GM12864 (cell line): ENCODE measurements at regions not wholly inside any gene's neighbourhood (a gene's known extent, or its start where the extent isn't known, plus 50 kb on each side); places are given as distances from the start of the nearest gene placed in this dataset.

Experiments
- DNase-seq: peaks from one replicate; pipeline ENCODE4 v3.0.0-alpha.2; 2011; ENCODE audit warnings: low read depth
- H3K4me3 ChIP-seq: 2 replicates; pipeline ENCODE4 v1.5.1; 2011; ENCODE audit warnings: mild to moderate bottlenecking, low read depth, low read length, control low read depth
- CTCF ChIP-seq: IDR thresholded peaks from 2 replicates; pipeline ENCODE4 v1.5.1; 2011; ENCODE audit warnings: low read depth, mild to moderate bottlenecking, moderate library complexity, low read length, control low read depth, inconsistent platforms; ENCODE audit errors: missing control alignments

- TF ChIP-seq CTCF = no peak
- H3K4me3 ChIP-seq = no peak overlapping the region
- DNase-seq = no peak
Observed at GRCh38 chr15:25178835-25179672, 224.3 kb downstream of the SNRPN start.

DNA sequence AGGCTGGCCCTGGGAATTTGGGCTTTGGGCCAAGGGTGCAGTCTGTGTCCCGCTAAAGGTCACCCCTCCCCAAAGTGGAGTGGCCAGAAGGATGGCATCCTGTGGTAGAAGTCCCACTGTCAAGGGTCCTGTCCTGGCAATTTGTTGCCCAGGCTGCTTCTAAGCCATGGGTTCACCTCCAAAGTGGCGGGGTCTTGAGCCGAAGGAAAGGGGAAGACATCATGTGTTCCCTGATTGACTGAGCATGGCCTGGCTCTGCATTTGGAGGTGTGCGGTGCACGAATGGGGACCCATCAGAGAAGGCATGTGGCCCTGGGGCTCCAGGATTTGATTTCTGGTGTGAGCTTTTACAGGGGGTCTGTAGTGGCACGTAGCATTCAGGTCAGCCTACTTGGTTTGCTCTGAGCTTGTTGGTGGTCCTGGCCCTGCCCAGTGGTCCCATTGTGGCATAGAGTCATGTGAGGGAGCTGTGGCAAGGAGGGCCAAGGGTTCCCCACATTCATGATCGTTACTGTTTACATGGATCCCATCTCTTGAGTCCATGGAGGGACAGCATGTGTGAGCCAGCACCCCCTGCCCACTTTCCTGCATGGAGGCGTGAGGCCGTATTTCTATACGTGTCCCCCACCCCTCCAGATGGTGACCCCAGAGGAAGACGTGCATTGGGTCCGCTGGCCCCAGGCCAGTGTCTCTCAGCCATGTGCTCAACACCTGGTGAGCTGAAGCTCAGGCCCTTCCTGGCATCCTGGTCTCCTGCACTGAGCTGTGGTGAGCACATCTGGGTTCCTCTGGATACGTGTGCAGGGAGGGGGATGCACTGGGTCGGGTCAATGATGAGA lies 225.1 kb downstream of the SNRPN start:
- H3K4me3 ChIP-seq = no peak overlapping the region
- TF ChIP-seq CTCF = no peak
- no peak for DNase-seq

DNA sequence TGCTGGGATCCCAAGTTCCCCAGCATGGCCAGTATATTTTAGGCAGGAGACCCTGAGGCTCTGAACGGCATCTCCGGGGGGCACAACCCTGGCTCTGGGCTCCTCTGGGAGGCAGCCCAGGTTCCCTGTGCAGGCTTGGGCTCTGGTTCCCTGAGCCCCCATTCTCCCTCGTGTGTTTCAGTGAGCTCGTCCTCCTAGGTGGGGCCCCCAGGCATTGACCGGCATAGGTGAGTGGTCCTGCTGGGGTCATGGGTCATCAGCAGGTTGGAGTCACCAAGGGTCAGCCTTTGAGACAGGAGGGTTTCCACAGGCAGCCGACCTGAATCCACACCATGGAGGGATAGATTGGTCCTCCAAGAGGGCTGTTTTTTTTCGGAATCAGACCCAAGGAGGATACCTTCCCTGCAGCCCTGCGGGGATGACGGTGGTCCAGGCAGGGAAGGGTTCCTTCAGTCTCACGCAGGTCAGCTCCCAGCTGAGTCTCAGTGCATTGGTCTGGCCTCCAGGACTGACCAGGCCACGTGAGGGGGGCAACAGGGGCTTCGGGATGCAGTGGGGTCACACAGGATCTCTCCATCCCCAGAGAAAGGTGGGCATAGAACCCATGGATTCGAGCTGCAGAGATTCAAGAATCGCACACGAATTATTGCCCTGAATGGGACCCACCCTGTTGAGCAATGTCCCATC lies 226.0 kb downstream of the SNRPN start:
- no peak for TF ChIP-seq CTCF
- no peak for DNase-seq
- no peak overlapping the region for H3K4me3 ChIP-seq

- no peak for TF ChIP-seq CTCF
- DNase-seq = no peak
- no peak overlapping the region for H3K4me3 ChIP-seq
Observed at GRCh38 chr15:25181293-25182097, 226.7 kb downstream of the SNRPN start.

GRCh38 chr15:25182098-25182478 lies 227.3 kb downstream of the SNRPN start:
- no peak for TF ChIP-seq CTCF
- DNase-seq = no peak
- no peak overlapping the region for H3K4me3 ChIP-seq

DNA sequence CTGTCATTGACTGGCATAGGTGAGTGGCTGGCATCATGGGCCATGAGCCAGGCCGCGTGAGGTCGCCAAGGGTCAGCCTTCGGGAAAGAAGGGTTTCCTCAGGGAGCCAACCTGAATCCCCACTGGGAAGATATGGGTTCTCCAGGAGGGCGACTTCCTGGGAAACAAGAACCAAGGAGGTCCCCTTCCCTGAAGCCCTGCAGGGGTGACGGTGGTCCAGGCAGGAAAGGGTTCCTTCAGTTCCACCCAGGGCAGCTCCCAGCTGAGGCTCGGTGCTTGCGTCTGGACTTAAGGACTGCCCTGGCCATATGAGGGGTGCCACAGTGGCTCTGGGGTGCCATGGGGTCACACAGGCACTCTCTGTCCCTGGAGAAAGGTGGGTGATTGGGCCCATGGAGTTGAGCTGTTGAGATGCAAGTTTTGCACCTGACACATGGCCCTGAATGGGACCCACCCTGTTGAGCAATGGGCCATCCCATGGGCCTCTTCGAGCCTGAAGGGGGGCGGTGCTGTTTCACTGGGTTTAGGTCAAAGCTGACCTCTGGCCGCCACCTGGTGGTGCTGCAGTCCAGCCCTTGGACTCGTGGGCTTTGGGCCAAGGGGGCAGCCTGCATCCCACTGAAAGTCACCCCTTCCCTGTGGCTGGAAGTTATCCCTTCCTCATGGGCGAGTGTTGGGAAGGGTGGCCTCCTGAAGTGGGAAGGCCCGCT lies 228.1 kb downstream of the SNRPN start:
- H3K4me3 ChIP-seq = no peak overlapping the region
- TF ChIP-seq CTCF = no peak
- no peak for DNase-seq
